Smooth muscle cell (in vitro differentiated cells): ENCODE measurements at regions not wholly inside any gene's neighbourhood (a gene's known extent, or its start where the extent isn't known, plus 50 kb on each side); places are given as distances from the start of the nearest gene placed in this dataset.

Experiments used
- DNase-seq: peaks from one replicate; lab custom pipeline; 2025; ENCODE audit not compliant: unreplicated experiment; lab: John Stamatoyannopoulos, UW
- H2AFZ ChIP-seq: fragments of 200-600 bp; sonication (generic); 2 replicates; pipeline ENCODE4 v1.6.0; 2016; ENCODE audit warnings: antibody characterized with exemption, low read depth, mild to moderate bottlenecking
- H3F3A ChIP-seq: fragments of 200-600 bp; sonication (generic); 2 replicates; pipeline ENCODE4 v1.6.0; 2017; ENCODE audit warnings: antibody characterized with exemption, low read depth
- H3K27ac ChIP-seq: fragments of 200-600 bp; sonication (generic); 2 replicates; pipeline ENCODE4 v1.5.1; 2016; ENCODE audit warnings: low read depth, mild to moderate bottlenecking
- H3K27me3 ChIP-seq: fragments of 200-600 bp; sonication (generic); 2 replicates; pipeline ENCODE4 v1.6.1; 2016; ENCODE audit warnings: low read depth, mild to moderate bottlenecking
- H3K36me3 ChIP-seq: fragments of 200-600 bp; sonication (generic); 2 replicates; pipeline ENCODE4 v1.5.1; 2016; ENCODE audit warnings: low read depth
- H3K4me1 ChIP-seq: fragments of 200-600 bp; sonication (generic); 2 replicates; pipeline ENCODE4 v1.5.1; 2016; ENCODE audit warnings: low read depth
- H3K4me2 ChIP-seq: fragments of 200-600 bp; sonication (generic); 2 replicates; pipeline ENCODE4 v1.6.0; 2016; ENCODE audit warnings: mild to moderate bottlenecking
- H3K4me3 ChIP-seq: fragments of 200-600 bp; sonication (generic); 2 replicates; pipeline ENCODE4 v1.5.1; 2016; ENCODE audit warnings: mild to moderate bottlenecking
- H3K79me2 ChIP-seq: fragments of 200-600 bp; sonication (generic); 2 replicates; pipeline ENCODE4 v1.6.0; 2016; ENCODE audit warnings: low read depth, mild to moderate bottlenecking
- H3K9ac ChIP-seq: fragments of 200-600 bp; sonication (generic); 2 replicates; pipeline ENCODE4 v1.6.0; 2016; ENCODE audit warnings: low read depth
- H3K9me3 ChIP-seq: fragments of 200-600 bp; sonication (generic); replicated peaks from 2 replicates; pipeline ENCODE4 v1.5.1; 2016; ENCODE audit warnings: low read depth
- H4K20me1 ChIP-seq: fragments of 200-600 bp; sonication (generic); 2 replicates; pipeline ENCODE4 v1.6.0; 2016; ENCODE audit warnings: low read depth
- WGBS: methylation state at CpG from one replicate; pipeline ENCODE4 v1.1.7; 2016; ENCODE audit warnings: low lambda C conversion rate; 5-methylcytosine and 5-hydroxymethylcytosine counted together
- TF ChIP-seq, protein P1 (sequence below): fragments of 200-600 bp; sonication (generic); IDR thresholded peaks from 2 replicates; pipeline ENCODE4 v1.5.1; 2017; ENCODE audit warnings: borderline replicate concordance, mild to moderate bottlenecking, antibody characterized with exemption; ENCODE audit not compliant: insufficient read depth, poor library complexity, severe bottlenecking

DNA sequence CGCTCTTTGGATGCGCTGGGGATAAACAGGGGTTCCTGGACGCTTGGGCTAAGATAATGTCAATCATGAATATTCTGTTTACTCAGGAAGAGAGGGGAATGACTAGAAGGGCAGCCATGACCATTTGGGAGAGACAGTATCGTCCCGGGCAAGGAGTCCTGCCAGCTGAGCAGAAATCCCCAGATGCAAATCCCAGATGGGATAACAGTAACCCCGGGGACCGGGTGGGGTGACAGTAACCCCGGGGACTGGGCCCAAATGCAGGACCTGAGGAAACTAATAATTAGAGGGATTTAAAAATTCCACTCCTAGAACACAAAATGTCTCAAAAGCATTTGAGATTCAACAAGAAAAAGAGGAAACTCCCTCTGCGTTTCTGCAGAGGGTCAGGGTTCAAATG lies 189.0 kb upstream of the PPP1R26 start:
- H3K27me3 ChIP-seq: peaks cover 7% of the 10 kb centered on the region
- H3K27ac ChIP-seq: no peak overlapping the region
- H3K4me1 ChIP-seq: no peaks in the 10 kb centered on the region
- H4K20me1 ChIP-seq: no peaks in the 10 kb centered on the region
- H3K79me2 ChIP-seq: no peaks in the 10 kb centered on the region
- no peak overlapping the region for H2AFZ ChIP-seq
- TF ChIP-seq, protein P1, sequence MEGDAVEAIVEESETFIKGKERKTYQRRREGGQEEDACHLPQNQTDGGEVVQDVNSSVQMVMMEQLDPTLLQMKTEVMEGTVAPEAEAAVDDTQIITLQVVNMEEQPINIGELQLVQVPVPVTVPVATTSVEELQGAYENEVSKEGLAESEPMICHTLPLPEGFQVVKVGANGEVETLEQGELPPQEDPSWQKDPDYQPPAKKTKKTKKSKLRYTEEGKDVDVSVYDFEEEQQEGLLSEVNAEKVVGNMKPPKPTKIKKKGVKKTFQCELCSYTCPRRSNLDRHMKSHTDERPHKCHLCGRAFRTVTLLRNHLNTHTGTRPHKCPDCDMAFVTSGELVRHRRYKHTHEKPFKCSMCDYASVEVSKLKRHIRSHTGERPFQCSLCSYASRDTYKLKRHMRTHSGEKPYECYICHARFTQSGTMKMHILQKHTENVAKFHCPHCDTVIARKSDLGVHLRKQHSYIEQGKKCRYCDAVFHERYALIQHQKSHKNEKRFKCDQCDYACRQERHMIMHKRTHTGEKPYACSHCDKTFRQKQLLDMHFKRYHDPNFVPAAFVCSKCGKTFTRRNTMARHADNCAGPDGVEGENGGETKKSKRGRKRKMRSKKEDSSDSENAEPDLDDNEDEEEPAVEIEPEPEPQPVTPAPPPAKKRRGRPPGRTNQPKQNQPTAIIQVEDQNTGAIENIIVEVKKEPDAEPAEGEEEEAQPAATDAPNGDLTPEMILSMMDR: no peak
- no peak for DNase-seq
- H3F3A ChIP-seq: no peaks in the 10 kb centered on the region
- no peak overlapping the region for H3K4me3 ChIP-seq
- 93% methylated on average over 9 of the region's 9 CpGs for WGBS
- H3K9ac ChIP-seq: no peak overlapping the region
- no peaks in the 10 kb centered on the region for H3K9me3 ChIP-seq
- H3K4me2 ChIP-seq: no peak overlapping the region
- H3K36me3 ChIP-seq: no peaks in the 10 kb centered on the region

DNA sequence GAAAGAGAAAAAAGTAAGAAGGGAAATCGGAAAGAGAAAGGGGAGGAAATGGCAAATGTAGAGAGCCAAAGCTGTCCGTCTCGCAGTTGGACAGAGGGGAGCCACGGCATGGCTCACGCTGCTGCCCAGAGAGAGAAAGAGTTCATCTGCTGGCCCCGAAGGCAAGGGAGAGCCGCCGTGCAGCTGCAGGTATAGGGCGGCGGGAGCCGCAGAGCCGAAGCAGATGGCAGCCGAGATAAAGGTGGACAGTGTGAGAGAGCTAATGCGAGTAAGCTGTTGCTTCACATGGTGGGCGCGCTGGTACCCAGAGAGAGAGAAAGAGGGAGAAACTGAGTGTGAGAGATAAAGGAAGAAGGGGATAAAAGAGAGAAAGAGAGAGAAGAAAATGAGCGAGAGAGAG lies 188.4 kb upstream of the PPP1R26 start:
- Histone ChIP-seq H3K4me3 (no peak overlapping the region), H3K9me3 (no peaks in the 10 kb centered on the region), H3K27ac (no peak overlapping the region), H3K27me3 (peaks cover 7% of the 10 kb centered on the region), H2AFZ (no peak overlapping the region), H3K9ac (no peak overlapping the region), H3K4me1 (no peaks in the 10 kb centered on the region), H3F3A (no peaks in the 10 kb centered on the region), H3K79me2 (no peaks in the 10 kb centered on the region), H3K4me2 (no peak overlapping the region), H4K20me1 (no peaks in the 10 kb centered on the region), H3K36me3 (no peaks in the 10 kb centered on the region)
- TF ChIP-seq, protein P1: no peak
- DNase-seq: no peak
- WGBS: 72% methylated on average over 17 of the region's 17 CpGs

DNA sequence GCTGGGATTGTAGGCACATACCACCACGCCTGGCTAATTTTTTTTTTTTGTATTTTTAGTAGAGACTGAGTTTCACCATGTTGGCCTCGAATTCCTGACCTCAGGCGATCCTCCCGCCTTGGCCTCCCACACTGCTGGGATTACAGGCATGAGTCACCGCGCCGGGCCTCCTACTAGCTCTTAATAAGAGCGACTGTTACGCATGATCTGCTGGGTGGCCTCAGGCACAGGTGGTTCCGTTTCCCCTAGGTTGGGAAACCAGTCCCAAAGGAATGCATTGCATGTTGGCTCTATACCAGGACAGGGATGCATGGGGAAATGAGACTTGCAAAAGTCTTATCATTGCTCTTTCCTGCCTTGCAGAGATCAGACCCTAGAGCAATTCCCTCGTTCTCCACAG lies 184.7 kb upstream of the PPP1R26 start:
- no peak overlapping the region for H2AFZ ChIP-seq
- no peaks in the 10 kb centered on the region for H3K4me1 ChIP-seq
- H3K9ac ChIP-seq: no peak overlapping the region
- no peak for DNase-seq
- H3K9me3 ChIP-seq: no peaks in the 10 kb centered on the region
- H3K4me2 ChIP-seq: no peak overlapping the region
- no peak overlapping the region for H3K4me3 ChIP-seq
- no peaks in the 10 kb centered on the region for H4K20me1 ChIP-seq
- WGBS: 85% methylated on average over 11 of the region's 11 CpGs
- no peaks in the 10 kb centered on the region for H3K36me3 ChIP-seq
- peaks cover 10% of the 10 kb centered on the region for H3K27me3 ChIP-seq
- no peaks in the 10 kb centered on the region for H3F3A ChIP-seq
- no peak overlapping the region for H3K27ac ChIP-seq
- no peaks in the 10 kb centered on the region for H3K79me2 ChIP-seq
- TF ChIP-seq, protein P1: no peak

DNA sequence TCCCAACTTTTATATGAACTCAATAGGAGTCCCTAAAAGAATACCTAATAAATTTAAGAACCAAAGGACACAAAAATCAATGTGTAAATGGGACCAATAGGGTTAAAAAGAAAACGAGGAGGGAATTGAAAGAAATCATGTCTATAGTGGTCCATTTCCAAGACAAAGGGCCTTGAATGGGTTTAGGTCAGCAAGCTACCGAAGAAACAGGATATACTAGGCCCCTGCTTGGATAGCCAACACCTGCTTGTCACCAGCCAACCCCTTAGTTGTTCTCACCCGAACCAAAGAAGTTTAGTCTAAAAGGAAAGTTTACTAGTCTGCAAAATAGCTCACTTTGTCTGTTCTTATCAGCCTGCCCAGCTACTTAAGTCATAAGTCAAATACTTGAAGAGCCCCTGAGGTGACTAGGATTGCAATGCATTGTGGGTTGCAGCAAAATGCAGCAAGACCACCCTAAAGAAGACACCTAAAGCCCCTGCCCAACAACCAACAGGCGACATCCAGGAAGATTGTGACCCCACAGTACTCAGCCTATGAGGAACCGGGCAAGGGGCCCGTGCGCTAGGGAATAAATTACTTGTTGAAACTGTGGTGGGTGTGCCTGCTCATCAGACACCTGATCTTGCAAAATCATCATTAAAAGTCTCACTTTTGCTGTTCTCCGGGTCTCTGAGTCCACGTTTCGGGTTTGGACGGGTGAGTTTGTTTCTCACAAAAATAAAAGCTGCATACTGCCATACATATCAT lies 183.9 kb upstream of the PPP1R26 start:
- TF ChIP-seq, protein P1: no peak
- peaks cover 11% of the 10 kb centered on the region for H3K27me3 ChIP-seq
- 72% methylated on average over 11 of the region's 11 CpGs for WGBS
- no peaks in the 10 kb centered on the region for H3K36me3 ChIP-seq
- H3K9me3 ChIP-seq: no peaks in the 10 kb centered on the region
- H3K9ac ChIP-seq: no peak overlapping the region
- H3F3A ChIP-seq: no peaks in the 10 kb centered on the region
- no peak overlapping the region for H3K4me3 ChIP-seq
- H2AFZ ChIP-seq: no peak overlapping the region
- no peaks in the 10 kb centered on the region for H3K4me1 ChIP-seq
- H3K27ac ChIP-seq: no peak overlapping the region
- H3K79me2 ChIP-seq: no peaks in the 10 kb centered on the region
- DNase-seq: no peak
- no peak overlapping the region for H3K4me2 ChIP-seq
- H4K20me1 ChIP-seq: no peaks in the 10 kb centered on the region
